NCI-H1048 (cell line): ENCODE measurements at regions not wholly inside any gene's neighbourhood (a gene's known extent, or its start where the extent isn't known, plus 50 kb on each side); places are given as distances from the start of the nearest gene placed in this dataset.

Experiments used
- DNase-seq: peaks from one replicate; lab custom pipeline; 2025; lab: John Stamatoyannopoulos, UW

DNA sequence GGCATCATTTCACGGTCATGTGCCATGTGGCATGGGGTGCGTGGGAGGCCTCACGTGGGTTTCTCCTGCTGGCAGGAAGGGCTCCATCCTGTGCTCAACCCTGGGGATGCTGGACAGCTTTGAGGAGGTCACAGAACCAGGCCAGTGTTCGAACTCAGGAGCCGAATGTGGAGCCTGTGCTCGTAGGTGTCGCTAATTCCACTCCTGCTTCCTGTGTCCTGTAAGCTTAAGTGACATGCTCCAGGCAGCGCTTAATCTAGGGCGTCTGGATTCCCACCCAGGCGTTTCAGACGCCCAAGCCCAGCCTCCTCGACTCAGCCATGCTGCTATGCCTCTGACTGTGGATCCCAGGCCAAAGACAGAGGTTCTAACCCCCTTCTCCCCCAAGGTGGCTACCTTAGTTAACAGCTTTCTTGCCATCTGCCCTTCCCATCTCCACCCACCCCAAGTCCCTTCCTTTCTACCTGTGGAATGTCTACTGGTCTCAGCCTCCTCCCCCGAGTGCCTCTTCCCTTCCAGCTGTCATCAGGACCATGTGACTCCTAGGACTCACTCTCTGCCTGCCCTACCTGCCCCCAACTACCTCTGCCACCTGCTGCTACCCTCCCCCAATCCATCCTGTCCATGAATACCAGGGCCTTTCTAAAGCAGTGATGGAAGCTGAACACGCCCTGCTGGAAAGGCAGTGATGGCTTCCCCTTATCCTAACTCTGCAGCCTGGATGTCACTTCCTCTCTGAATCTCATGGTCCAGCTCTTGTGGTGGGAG lies 255.1 kb downstream of the CDH26 start:
- no peak for DNase-seq

DNA sequence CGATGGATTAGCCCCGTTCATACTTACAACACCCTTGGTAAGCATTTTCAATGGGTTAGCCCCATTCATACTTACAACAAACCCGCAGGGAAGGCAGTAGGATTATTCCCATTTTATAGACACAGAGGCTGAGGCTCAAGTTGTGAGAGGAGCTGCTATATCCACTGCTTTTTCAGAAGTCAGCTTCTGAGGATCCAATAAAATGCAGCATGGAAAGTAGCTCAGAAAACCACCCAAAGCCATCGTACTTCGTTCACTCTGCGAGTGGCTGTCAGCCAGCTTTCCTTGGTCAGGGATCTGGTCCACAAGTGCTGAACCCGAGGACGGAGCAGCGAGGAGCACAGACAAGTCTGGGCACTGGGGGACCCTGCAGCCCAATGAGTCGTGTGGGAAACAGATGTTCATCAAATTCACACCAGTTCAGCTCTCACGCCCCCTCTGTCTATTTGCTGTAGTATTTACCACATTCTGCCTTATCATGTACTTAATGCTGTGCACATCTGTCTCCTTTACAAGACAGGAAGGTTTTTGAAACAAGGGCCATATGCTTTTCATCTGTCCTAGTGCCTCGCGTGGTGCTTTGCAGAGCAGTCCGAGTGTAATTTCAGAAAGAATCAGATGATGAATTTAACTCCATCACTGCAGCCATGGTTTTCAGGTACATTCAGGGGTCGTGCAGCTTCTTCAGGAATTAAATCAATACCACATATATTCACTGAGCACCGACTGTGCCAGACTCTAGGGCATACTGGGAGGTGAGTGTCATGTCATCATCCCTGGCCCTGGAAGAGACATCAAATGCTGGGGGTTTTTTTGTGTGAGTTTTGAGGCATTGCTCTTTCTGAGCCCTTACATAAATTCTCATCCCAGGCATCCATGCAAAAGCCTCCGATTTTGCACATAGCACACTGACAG lies 256.9 kb downstream of the CDH26 start:
- DNase-seq = no peak

DNA sequence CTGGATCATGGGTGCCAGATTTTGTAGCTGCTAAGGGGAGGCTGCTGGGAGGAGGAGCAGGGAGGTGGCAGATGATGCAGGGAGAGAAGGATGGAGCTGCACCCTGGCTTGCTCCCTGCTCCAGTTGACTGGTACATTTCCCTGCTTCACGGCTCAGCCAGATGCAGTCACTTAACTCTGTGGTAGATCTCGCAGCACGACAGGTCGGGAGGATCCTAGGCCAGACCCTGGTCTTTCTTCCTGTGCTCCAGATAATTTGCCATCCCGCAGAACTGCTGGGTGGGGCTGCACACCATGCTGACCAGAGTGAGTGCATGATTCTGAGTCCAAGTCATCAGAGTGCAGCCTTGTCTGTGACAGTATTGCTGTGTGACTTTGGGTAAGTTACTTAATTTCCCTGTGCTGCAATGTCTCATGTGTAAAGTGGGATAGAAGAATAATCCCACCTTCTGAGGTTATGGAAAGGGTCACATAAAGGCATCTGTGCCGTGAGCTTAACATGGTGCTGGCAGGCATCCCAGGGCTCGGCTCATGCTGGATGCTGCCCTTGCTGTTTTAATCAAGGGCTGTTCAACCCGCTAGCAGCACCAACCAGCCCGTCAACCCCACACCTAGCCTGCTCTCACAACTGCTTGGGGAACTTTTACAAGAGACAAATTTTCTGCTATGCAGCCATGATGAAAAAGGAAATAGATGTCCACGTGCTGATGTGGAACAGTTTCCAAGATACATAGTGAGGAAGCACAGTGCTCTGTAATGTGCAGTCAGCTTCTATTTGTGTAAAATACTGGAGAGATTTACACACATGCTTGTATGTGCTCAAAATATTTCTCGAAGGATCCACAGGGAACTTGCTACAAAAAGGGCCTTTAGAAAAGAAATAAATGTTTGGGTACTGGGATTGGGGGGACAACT lies 257.9 kb downstream of the CDH26 start:
- DNase-seq = no peak

GRCh38 chr20:60219231-60219630 lies 261.0 kb downstream of the CDH26 start:
- DNase-seq = no peak

DNA sequence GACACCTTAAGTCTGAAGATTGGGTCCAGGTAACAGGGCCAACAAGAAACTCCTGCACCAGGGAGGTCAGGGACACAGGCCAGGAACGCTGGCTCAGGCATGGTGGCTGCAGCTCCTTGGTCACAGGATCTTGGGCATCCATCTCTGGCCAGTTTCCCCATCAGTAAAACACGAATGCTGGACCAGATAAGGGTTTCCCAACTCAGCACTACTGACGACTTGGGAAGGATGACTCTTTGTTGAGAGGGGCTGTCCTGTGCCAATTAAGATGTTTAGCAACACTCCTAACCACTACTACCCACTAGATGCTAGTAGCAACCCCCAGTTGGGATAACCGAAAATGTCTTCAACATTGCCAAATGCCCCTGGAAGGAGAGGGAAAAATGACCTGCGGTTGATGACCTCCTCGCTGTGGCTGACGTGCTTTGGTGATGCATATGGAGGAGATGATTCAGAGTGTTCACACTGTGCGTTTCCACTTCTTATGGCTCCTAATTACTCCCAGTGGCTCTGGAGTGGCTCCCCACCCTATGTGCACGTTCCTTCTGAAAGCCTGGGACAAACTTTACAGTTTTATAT lies 261.9 kb downstream of the CDH26 start:
- no peak for DNase-seq

GRCh38 chr20:60220706-60221105 lies 262.5 kb downstream of the CDH26 start:
- no peak for DNase-seq

- no peak for DNase-seq
Observed at GRCh38 chr20:60221593-60221992, 263.4 kb downstream of the CDH26 start.

DNA sequence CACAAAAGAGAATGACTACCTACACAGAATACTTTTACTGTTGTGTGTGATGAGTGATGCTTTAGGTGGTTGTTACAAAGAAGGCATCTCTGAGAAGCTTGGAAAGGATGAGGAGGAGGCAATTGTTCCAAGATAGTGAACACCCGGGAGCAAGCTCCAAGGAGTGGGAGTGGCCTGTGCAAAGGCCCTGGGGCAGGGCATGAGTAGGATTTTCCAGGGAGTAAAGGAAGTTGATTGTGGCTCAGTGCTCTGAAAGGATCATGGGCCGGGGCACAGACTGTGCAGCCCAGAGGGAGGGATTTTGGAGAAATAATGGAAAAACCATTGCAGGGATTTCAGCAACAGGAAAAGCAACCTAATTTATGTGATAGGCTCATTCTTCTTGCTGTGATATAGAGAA lies 264.3 kb downstream of the CDH26 start:
- no peak for DNase-seq

DNA sequence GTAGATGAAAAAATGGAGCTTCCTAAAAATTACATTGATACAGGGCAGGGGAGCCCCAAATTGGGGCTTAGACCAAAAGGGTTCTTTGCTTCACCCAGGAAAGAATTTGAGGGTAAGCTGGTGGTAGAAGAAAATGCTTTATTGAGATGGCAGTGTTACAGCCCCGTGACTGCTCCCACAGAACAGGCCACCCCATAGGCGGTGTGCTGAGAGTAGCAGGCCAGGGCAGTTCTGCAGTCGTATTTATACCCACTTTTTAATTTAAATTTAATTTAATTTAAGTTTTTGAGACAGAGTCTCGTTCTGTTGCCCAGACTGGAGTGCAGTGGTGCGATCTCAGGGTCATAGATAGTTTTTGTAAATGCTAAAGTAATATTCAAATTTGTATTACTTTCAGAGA lies 265.0 kb downstream of the CDH26 start:
- no peak for DNase-seq

GRCh38 chr20:60224914-60225313 lies 266.7 kb downstream of the CDH26 start:
- DNase-seq = no peak

- DNase-seq = no peak
Observed at GRCh38 chr20:60228255-60228654, 270.0 kb downstream of the CDH26 start.

DNA sequence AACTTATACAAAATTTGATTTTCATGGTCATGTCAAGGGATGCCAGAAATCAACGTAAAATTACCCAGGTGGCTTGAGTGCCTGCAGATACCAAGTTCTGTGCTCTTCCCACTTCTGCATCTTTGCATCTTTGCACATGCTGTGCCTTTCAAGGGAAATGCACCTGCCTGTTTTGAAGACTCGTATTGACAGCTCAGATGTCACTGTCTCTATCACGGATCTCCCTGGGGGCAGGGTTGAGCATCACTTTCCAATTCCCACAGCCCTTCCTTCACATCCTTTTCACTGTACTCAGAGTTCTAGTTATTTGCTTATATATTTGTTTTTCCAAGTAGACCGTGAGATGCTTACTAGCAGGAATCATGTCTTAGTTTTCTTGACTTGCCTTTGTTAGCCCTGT lies 274.2 kb downstream of the CDH26 start:
- DNase-seq = no peak

- no peak for DNase-seq
Observed at GRCh38 chr20:60233018-60233630, 274.9 kb downstream of the CDH26 start.

- no peak for DNase-seq
Observed at GRCh38 chr20:60236613-60237012, 278.4 kb downstream of the CDH26 start.

- no peak for DNase-seq
Observed at GRCh38 chr20:60237981-60238380, 279.8 kb downstream of the CDH26 start.

DNA sequence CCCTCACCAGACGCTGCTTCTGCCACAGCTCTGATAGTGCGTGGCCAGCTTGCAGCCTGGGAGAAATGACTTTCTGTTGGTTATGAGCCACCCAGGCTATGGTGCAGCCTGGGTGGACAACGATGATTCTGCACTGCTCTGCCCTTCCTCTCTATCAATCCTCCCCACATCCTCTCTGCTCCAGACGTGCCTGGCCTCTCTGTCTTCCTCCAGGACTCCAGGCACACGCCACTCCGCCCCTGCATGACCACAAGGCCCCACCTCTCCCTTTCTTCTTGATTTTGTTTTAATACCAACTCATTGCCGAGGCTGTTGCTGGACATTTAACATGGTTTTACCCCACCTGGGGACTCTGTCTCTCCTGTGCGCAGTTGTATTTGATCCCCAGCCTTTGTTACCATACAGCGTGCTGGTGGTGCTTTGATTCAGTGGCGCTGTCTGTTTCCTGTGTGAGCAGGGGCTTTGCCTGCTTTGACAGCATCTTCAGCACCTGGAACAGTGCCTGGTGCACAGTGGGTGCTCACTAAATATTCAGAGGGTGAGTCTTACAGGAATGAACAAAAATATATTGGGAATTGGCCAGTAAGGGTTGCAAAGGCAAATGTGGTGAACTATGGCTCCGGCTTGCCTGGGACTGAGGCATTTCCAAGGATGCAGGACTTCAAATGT lies 280.9 kb downstream of the CDH26 start:
- DNase-seq = no peak

GRCh38 chr20:60239956-60240355 lies 281.7 kb downstream of the CDH26 start:
- DNase-seq = no peak

GRCh38 chr20:60240415-60240814 lies 282.2 kb downstream of the CDH26 start:
- DNase-seq = no peak

- no peak for DNase-seq
Observed at GRCh38 chr20:60240986-60241385, 282.8 kb downstream of the CDH26 start.

DNA sequence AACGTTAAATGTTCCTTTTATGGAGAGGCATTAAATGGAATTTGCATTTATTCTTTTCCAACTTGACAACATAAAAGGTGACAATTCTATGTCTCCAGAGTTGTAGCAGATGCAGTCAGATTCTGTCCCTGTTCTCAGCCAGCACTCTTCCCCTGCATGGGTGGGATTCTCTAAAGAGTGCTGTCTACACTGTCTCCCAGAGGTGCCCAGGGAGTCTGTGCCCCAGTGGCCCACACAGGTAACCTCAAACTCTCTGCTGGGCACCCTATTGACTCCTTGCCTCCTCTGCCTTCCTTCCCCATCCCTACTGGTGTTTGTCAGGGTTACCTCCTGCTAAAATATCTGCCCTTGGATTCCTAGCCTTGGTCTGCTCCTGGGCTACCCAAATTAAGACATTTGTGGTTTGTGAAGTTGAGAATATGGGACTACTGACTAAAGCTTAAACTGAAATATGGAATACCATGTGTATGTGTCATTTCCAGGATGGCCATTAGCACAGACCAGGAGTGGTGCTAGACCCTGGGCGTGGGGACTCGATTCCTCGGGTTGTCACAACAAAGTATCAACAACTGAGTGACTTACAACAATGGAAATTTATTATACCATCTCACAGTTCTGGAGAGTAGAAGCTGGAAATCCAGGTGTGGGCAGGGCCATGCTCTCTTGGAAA lies 284.7 kb downstream of the CDH26 start:
- DNase-seq = no peak
